ENCODE measurements at regions not wholly inside any gene's neighbourhood (a gene's known extent, or its start where the extent isn't known, plus 50 kb on each side); places are given as distances from the start of the nearest gene placed in this dataset.

GRCh38 chr7:52652621-52653020 lies 382.8 kb upstream of the POM121L12 start:
- TF ChIP-seq CTCF (IDR thresholded peaks at IDR 0.05) = no peak
- WGBS, 2 donors = 66% methylated on average over 1 of the region's 1 CpG
- Histone ChIP-seq H3K4me1 (no peaks in the 10 kb centered on the region), H3K9me3 (peaks cover 0 to 22% (median 0%) of the 10 kb centered on the region in 11 donors), H3K27ac (no peak overlapping the region), H3K27me3 (no peaks in the 10 kb centered on the region), H3K4me3 (no peak overlapping the region), H3K36me3 (no peaks in the 10 kb centered on the region)
- DNase-seq (no peak), ATAC-seq (no peak)
- intact Hi-C loops (cut with DNase I) = no loop called here

GRCh38 chr7:52648872-52649271 lies 386.6 kb upstream of the POM121L12 start:
- Histone ChIP-seq H3K27me3 (no peaks in the 10 kb centered on the region), H3K36me3 (no peaks in the 10 kb centered on the region), H3K4me3 (no peak overlapping the region), H3K9me3 (peaks cover 0 to 26% (median 0%) of the 10 kb centered on the region in 11 donors), H3K27ac (no peak overlapping the region), H3K4me1 (no peaks in the 10 kb centered on the region)
- ATAC-seq = no peak
- WGBS, 2 donors = 70 to 80% methylated on average over 1 of the region's 1 CpG
- intact Hi-C loops (cut with DNase I) = no loop called here
- no peak for TF ChIP-seq CTCF (IDR thresholded peaks at IDR 0.05)
- no peak for DNase-seq

GRCh38 chr7:52647046-52647445 lies 388.4 kb upstream of the POM121L12 start:
- TF ChIP-seq CTCF (IDR thresholded peaks at IDR 0.05) = no peak
- Histone ChIP-seq H3K4me3 (no peak overlapping the region), H3K27me3 (no peaks in the 10 kb centered on the region), H3K36me3 (no peaks in the 10 kb centered on the region), H3K4me1 (no peaks in the 10 kb centered on the region), H3K27ac (no peak overlapping the region), H3K9me3 (peaks cover 0 to 26% (median 0%) of the 10 kb centered on the region in 11 donors)
- intact Hi-C loops (cut with DNase I) = no loop called here
- 0 to 20% methylated on average over 1 of the region's 1 CpG for WGBS, 2 donors
- no peak for ATAC-seq
- DNase-seq = no peak

DNA sequence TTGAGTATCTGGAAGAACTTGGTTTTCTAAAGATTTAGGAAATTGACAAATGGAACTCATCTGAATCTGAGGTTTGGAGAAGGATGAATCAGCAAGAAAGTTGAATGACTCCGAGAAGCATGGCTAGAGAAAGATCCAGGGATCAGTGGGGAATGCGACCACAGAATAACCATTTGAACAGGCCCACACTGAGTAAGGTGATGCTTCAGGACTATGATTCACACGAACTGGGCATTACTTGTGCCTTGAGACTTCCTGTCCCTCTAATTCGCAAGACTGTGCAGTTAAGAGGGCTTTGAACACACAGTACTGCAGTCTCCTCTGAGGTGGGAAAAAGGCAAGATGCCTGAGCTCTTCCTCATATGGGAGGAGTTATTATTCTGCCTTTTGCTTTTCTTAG lies 395.5 kb upstream of the POM121L12 start:
- TF ChIP-seq CTCF (IDR thresholded peaks at IDR 0.05) = no peak
- Histone ChIP-seq H3K4me3 (no peak overlapping the region), H3K27ac (no peak overlapping the region), H3K4me1 (no peaks in the 10 kb centered on the region), H3K9me3 (peaks cover 0 to 12% (median 0%) of the 10 kb centered on the region in 11 donors), H3K36me3 (no peaks in the 10 kb centered on the region), H3K27me3 (no peaks in the 10 kb centered on the region)
- ATAC-seq = no peak
- intact Hi-C loops (cut with DNase I) = no loop called here
- WGBS, 2 donors = 73 to 82% methylated on average over 4 of the region's 4 CpGs
- DNase-seq = no peak

- no peak for TF ChIP-seq CTCF (IDR thresholded peaks at IDR 0.05)
- H3K4me1 ChIP-seq = no peaks in the 10 kb centered on the region
- DNase-seq = no peak
- no peak overlapping the region for H3K4me3 ChIP-seq
- H3K27me3 ChIP-seq = no peaks in the 10 kb centered on the region
- no peak overlapping the region for H3K27ac ChIP-seq
- no peaks in the 10 kb centered on the region for H3K36me3 ChIP-seq
- H3K9me3 ChIP-seq = peaks cover 0 to 12% (median 0%) of the 10 kb centered on the region in 11 donors
- no peak for ATAC-seq
- intact Hi-C loops (cut with DNase I) = no loop called here
Observed at GRCh38 chr7:52639126-52639525, 396.3 kb upstream of the POM121L12 start.

Data from heart right ventricle (tissue), 16 donors.